K562 (cell line): ENCODE measurements at regions not wholly inside any gene's neighbourhood (a gene's known extent, or its start where the extent isn't known, plus 50 kb on each side); places are given as distances from the start of the nearest gene placed in this dataset.

Experiments used
- ATAC-seq: fragments of 200-7000 bp; cut with Tn5 transposase; 3 replicates; pipeline ENCODE4 v1.9.1; 2020; ENCODE audit warnings: moderate library complexity
- BruUV-seq: library from RNA; stranded (reverse); fragments of 400-500 nt; replicated peaks from 2 replicates; lab custom pipeline; 2021; lab: Mats Ljungman, UMichigan
- CTCF ChIA-PET: fragments of 300-600 bp; formaldehyde crosslinking; extraction: SDS; loops from one replicate; lab custom pipeline; 2021; ENCODE audit warnings: low intra/inter-chr PET ratio; lab: Yijun Ruan, JAX
- POLR2A ChIA-PET: fragments of 300-600, 350-650 bp; sonication (Branson Sonifier 250); formaldehyde crosslinking; extraction: SDS; loops from one replicate; lab custom pipeline; 2021; ENCODE audit warnings: antibody characterized with exemption, inconsistent platforms; lab: Yijun Ruan, JAX
- DNase-seq, 4 experiments: peaks; one replicate each; pipeline versions ENCODE4 v3.0.0 to v3.0.0-alpha.2; 2011 to 2018; ENCODE audit warnings: low spot score in 3 of 4, mixed read lengths in 3 of 4; ENCODE audit errors: extremely low read depth in 1 of 4
- FAIRE-seq: peaks from 2 replicates; lab custom pipeline; 2011; peaks lifted over from hg19 to GRCh38; lab: Jason Lieb, UNC
- H2AFZ ChIP-seq: 2 replicates; pipeline ENCODE4 v1.6.0; 2011; ENCODE audit warnings: low read depth, low read length, control low read depth, inconsistent platforms
- H3K27ac ChIP-seq: fragments of 200-600 bp; 3 replicates; pipeline ENCODE4 v1.8.0; 2011; ENCODE audit warnings: low read depth, mild to moderate bottlenecking, control low read depth, inconsistent platforms, low read length, moderate library complexity, mixed read lengths; ENCODE audit errors: extremely low read depth
- H3K27me3 ChIP-seq, 2 experiments: fragments of 300-600 bp in 1 of 2; 2 replicates in 1 of 2; 3 replicates in 1 of 2; pipeline versions ENCODE4 v1.6.0 to v1.8.0; 2011; ENCODE audit warnings: inconsistent platforms in 2 of 2, low read length in 2 of 2, mild to moderate bottlenecking in 1 of 2, mixed read lengths in 1 of 2, moderate library complexity in 1 of 2; ENCODE audit not compliant: control insufficient read depth in 2 of 2, insufficient read depth in 2 of 2
- H3K36me3 ChIP-seq: fragments of 300-600 bp; 3 replicates; pipeline ENCODE4 v1.8.0; 2011; ENCODE audit warnings: mild to moderate bottlenecking, low read length, inconsistent platforms; ENCODE audit not compliant: control insufficient read depth, insufficient read depth
- H3K4me1 ChIP-seq, 2 experiments: fragments of 200-600 bp in 1 of 2; replicated peaks in 1 of 2; 2 replicates in 1 of 2; 3 replicates in 1 of 2; pipeline versions ENCODE4 v1.5.1 to v1.8.0; 2011; ENCODE audit warnings: inconsistent platforms in 2 of 2, low read length in 2 of 2, mild to moderate bottlenecking in 1 of 2, mixed read lengths in 1 of 2, moderate library complexity in 1 of 2; ENCODE audit not compliant: control insufficient read depth in 2 of 2, insufficient read depth in 2 of 2
- H3K4me2 ChIP-seq: 2 replicates; pipeline ENCODE4 v1.6.1; 2011; ENCODE audit warnings: low read length, control low read depth, inconsistent platforms, mixed read lengths; ENCODE audit not compliant: insufficient read depth
- H3K4me3 ChIP-seq: fragments of 200-600 bp; sonication (generic), shearing (Covaris generic); 2 replicates; pipeline ENCODE4 v1.5.1; 2016; ENCODE audit warnings: control low read depth, inconsistent platforms
- H3K79me2 ChIP-seq: fragments of 200-600 bp; 3 replicates; pipeline ENCODE4 v1.8.0; 2011; ENCODE audit warnings: low read length, inconsistent platforms; ENCODE audit not compliant: control insufficient read depth, insufficient read depth
- H3K9ac ChIP-seq, 2 experiments: 2 replicates each; pipeline versions ENCODE4 v1.6.0 to v1.6.1; 2011; ENCODE audit warnings: low read depth in 2 of 2, low read length in 2 of 2, control low read depth in 1 of 2, inconsistent platforms in 1 of 2, mild to moderate bottlenecking in 1 of 2, mixed read lengths in 1 of 2; ENCODE audit not compliant: insufficient read depth in 1 of 2
- H3K9me1 ChIP-seq: one replicate; pipeline ENCODE4 v1.6.0; 2011; ENCODE audit warnings: inconsistent platforms, mild to moderate bottlenecking, low read length, moderate library complexity; ENCODE audit not compliant: control insufficient read depth, insufficient read depth
- H3K9me3 ChIP-seq: replicated peaks from 2 replicates; pipeline ENCODE4 v1.5.1; 2011; ENCODE audit warnings: low read depth, low read length, inconsistent platforms; ENCODE audit not compliant: control insufficient read depth, insufficient read depth
- H4K20me1 ChIP-seq: replicated peaks from 2 replicates; pipeline ENCODE4 v1.6.1; 2011; ENCODE audit warnings: low read length, inconsistent platforms, mixed read lengths; ENCODE audit not compliant: control insufficient read depth, insufficient read depth
- ARID2 ChIP-seq: fragments of 450-650 bp; IDR thresholded peaks from 2 replicates; pipeline ENCODE4 v1.6.1; 2017; ENCODE audit warnings: antibody characterized with exemption, mild to moderate bottlenecking
- ARNT ChIP-seq, 2 experiments: fragments of 450-650 bp; IDR thresholded peaks; 2 replicates each; pipeline ENCODE4 v1.6.1; 2016; ENCODE audit warnings: mild to moderate bottlenecking in 1 of 2
- CBX2 ChIP-seq: fragments of 200-600 bp; sonication (generic); IDR thresholded peaks from one replicate; pipeline ENCODE4 v1.6.1; 2012; ENCODE audit warnings: mild to moderate bottlenecking, low read length, inconsistent platforms; ENCODE audit not compliant: insufficient read depth, poor library complexity, severe bottlenecking
- DIDO1 ChIP-seq: fragments of 450-650 bp; IDR thresholded peaks from 2 replicates; pipeline ENCODE4 v1.6.1; 2016; ENCODE audit warnings: low read depth, missing biosample characterization, missing genetic modification characterization
- ELK1 ChIP-seq: sonication (generic); formaldehyde crosslinking; IDR thresholded peaks from 2 replicates; pipeline ENCODE4 v1.8.1; 2022; ENCODE audit warnings: missing genetic modification reagents
- FOS ChIP-seq: IDR thresholded peaks from 3 replicates; pipeline ENCODE4 v1.6.1; 2011; ENCODE audit not compliant: insufficient read length; ENCODE audit errors: extremely low read depth
- HMG20B ChIP-seq: fragments of 250-450 bp; sonication (Bioruptor Pico); IDR thresholded peaks from 2 replicates; pipeline ENCODE4 v1.5.0; 2021; ENCODE audit warnings: mild to moderate bottlenecking
- KDM4B ChIP-seq, 2 experiments: fragments of 450-650 bp in 1 of 2; sonication (generic) in 1 of 2; IDR thresholded peaks; 2 replicates each; pipeline ENCODE4 v1.6.1; 2016 to 2017; ENCODE audit warnings: borderline replicate concordance in 2 of 2, antibody characterized with exemption in 1 of 2, low read depth in 1 of 2, mild to moderate bottlenecking in 1 of 2
- KDM5B ChIP-seq: fragments of 200-600 bp; sonication (generic); IDR thresholded peaks from 2 replicates; pipeline ENCODE4 v1.6.1; 2012; ENCODE audit warnings: low read depth, mild to moderate bottlenecking, moderate library complexity, low read length, control low read depth, inconsistent platforms; ENCODE audit not compliant: insufficient replicate concordance
- MAX ChIP-seq: sonication (generic); formaldehyde crosslinking; IDR thresholded peaks from 2 replicates; pipeline ENCODE4 v1.9.0; 2022; ENCODE audit warnings: mild to moderate bottlenecking, missing genetic modification reagents
- NFIC ChIP-seq: fragments of 450-650 bp; IDR thresholded peaks from 2 replicates; pipeline ENCODE4 v1.6.1; 2017; ENCODE audit warnings: mild to moderate bottlenecking, inconsistent platforms
- NR3C1 ChIP-seq: sonication (generic); formaldehyde crosslinking; IDR thresholded peaks from 2 replicates; pipeline ENCODE4 v1.8.1; 2022; ENCODE audit warnings: missing genetic modification reagents
- SAFB2 ChIP-seq: fragments of 200-400 bp; formaldehyde crosslinking; IDR thresholded peaks from 2 replicates; pipeline ENCODE4 v1.6.1; 2018; ENCODE audit warnings: borderline replicate concordance, low read length, low read depth, moderate library complexity; ENCODE audit not compliant: severe bottlenecking
- ZNF263 ChIP-seq: sonication (generic); formaldehyde crosslinking; IDR thresholded peaks from 2 replicates; pipeline ENCODE4 v1.8.0; 2022; ENCODE audit warnings: mild to moderate bottlenecking, missing genetic modification reagents, borderline replicate concordance
- ZNF347 ChIP-seq: fragments of 450-650 bp; formaldehyde crosslinking; IDR thresholded peaks from 2 replicates; pipeline ENCODE4 v1.4.0; 2020; ENCODE audit warnings: low read depth, mild to moderate bottlenecking, moderate library complexity
- ZZZ3 ChIP-seq: fragments of 450-650 bp; IDR thresholded peaks from 2 replicates; pipeline ENCODE4 v1.6.1; 2016; ENCODE audit warnings: antibody characterized with exemption, mild to moderate bottlenecking, moderate library complexity
- WGBS: fragments of 100-300 bp; shearing (Covaris generic); methylation state at CpG from one replicate; pipeline ENCODE4 v1.1.6; 2016; ENCODE audit warnings: low coverage, mixed read lengths; ENCODE audit not compliant: insufficient coverage; ENCODE audit errors: missing lambda C conversion rate; 5-methylcytosine and 5-hydroxymethylcytosine counted together
- in situ Hi-C: fragments of 300-500 bp; cut with MboI; formaldehyde crosslinking; loops from 4 replicates; pipeline ENCODE4 v1.15.0; 2018; ENCODE audit warnings: inconsistent platforms, mixed read lengths
- intact Hi-C: fragments of 100-400 bp; cut with micrococcal nuclease; formaldehyde crosslinking; loops from 2 replicates; pipeline ENCODE4 v1.14.2; 2022

DNA sequence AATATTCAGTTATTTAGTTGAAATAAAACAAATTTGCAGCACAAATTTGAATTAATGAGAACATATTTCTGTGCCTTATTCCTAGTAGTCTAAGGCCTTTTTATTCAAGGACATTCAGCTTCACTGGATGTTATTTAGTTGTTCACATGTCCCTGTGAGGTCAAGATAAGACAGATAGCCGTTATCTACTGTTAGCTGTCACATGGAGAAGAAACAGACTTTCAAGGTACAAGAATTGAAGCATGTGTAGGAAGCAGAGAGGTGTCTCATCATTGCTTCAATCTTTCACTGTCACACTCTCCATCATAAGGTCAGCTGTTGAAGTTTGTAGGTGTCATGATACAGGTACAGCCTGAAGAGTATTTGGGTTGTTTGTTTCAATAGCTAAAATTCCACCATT is 112.9 kb upstream of the JAG1 start (continued):
- TF ChIP-seq ARID2 (no peak), DIDO1 (tag) (no peak)

- ChIA-PET POLR2A (no interaction called here), CTCF (no interaction called here)
- Histone ChIP-seq H3K36me3 (no peaks in the 10 kb centered on the region), H3K4me3 (no peak overlapping the region), H3K4me2 (no peak overlapping the region), H3K27ac (no peak overlapping the region), H3K4me1 (0 out of 5 replicates have a peak, but pooled peaks cover 0 to 3% of the 10 kb centered on the region in 2 experiments), H3K27me3 (no peaks in the 10 kb centered on the region), H2AFZ (no peak overlapping the region), H3K79me2 (no peaks in the 10 kb centered on the region), H3K9me3 (no peaks in the 10 kb centered on the region), H3K9me1 (no peaks in the 10 kb centered on the region), H4K20me1 (no peaks in the 10 kb centered on the region), H3K9ac (no peak overlapping the region)
- DNase-seq (no peak), FAIRE-seq (no peak), ATAC-seq (no peak)
- in situ Hi-C loops, result no loop called here
- no TSS peak for BruUV-seq
- WGBS, result 5% methylated on average over 2 of the region's 2 CpGs
- intact Hi-C loops, result no loop called here
- TF ChIP-seq ZNF263 (CRISPR knock-in tag) (no peak), NFIC (no peak), HMG20B (CRISPR knock-in tag) (no peak), ZNF347 (CRISPR knock-in tag) (no peak), MAX (no peak), FOS (no peak), SAFB2 (no peak), CBX2 (no peak), ZZZ3 (no peak), KDM5B (no peak), ARNT (IDR thresholded peaks at IDR 0.05) (no peak), KDM4B (IDR thresholded peaks at IDR 0.05; ENCODE audit: borderline replicate concordance in 2 of 2, low read depth in 1 of 2) (no peak), NR3C1 (CRISPR knock-in tag) (no peak), ELK1 (no peak)
These were observed 114.3 kb upstream of the JAG1 start for GRCh38 chr20:10788055-10788454.
